ENCODE measurements at regions not wholly inside any gene's neighbourhood (a gene's known extent, or its start where the extent isn't known, plus 50 kb on each side); places are given as distances from the start of the nearest gene placed in this dataset.

DNA sequence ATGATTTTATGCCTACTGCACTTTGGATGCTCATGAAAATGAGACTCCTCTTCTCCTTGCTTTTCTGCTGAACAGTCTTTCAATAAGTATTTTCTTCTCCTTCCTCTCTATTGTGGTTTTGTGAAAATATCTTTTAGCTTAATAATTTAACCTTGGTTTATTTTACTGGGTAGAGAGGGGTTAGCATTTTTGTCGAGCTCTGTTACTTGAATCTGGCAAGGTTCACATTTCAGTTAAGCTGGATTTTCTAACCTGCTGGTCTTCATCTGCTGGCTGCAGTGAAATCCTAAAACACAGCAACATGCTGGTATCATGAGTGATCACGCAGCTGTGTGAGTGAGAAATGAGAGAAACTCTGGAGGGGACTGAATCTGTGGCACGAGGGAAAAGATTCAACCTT, 222.7 kb upstream of the NOX3 start:
- TF ChIP-seq CTCF (IDR thresholded peaks at IDR 0.05) (no peak), POLR2AphosphoS5 (IDR thresholded peaks at IDR 0.05) (no peak), POLR2A (IDR thresholded peaks at IDR 0.05) (no peak)
- Histone ChIP-seq H3K4me3 (no peak overlapping the region), H3K4me1 (no peaks in the 10 kb centered on the region), H3K27me3 (no peaks in the 10 kb centered on the region), H3K36me3 (no peaks in the 10 kb centered on the region), H3K9me3 (no peaks in the 10 kb centered on the region), H3K27ac (no peak overlapping the region)
- intact Hi-C loops (cut with DNase I; ENCODE audit: low total_unique reads), result no loop called here
- no peak for DNase-seq (ENCODE audit: low spot score in 2 of 2)

- DNase-seq (ENCODE audit: low spot score in 2 of 2), result no peak
- Histone ChIP-seq H3K9me3 (no peaks in the 10 kb centered on the region), H3K36me3 (no peaks in the 10 kb centered on the region), H3K4me3 (no peak overlapping the region), H3K27ac (no peak overlapping the region), H3K4me1 (no peaks in the 10 kb centered on the region), H3K27me3 (no peaks in the 10 kb centered on the region)
- TF ChIP-seq CTCF (IDR thresholded peaks at IDR 0.05), result no peak
- no peak for TF ChIP-seq POLR2AphosphoS5 (IDR thresholded peaks at IDR 0.05)
- TF ChIP-seq POLR2A (IDR thresholded peaks at IDR 0.05), result no peak
- intact Hi-C loops (cut with DNase I; ENCODE audit: low total_unique reads), result no loop called here
Measured at GRCh38 chr6:155676346-155676745, 220.7 kb upstream of the NOX3 start.

DNA sequence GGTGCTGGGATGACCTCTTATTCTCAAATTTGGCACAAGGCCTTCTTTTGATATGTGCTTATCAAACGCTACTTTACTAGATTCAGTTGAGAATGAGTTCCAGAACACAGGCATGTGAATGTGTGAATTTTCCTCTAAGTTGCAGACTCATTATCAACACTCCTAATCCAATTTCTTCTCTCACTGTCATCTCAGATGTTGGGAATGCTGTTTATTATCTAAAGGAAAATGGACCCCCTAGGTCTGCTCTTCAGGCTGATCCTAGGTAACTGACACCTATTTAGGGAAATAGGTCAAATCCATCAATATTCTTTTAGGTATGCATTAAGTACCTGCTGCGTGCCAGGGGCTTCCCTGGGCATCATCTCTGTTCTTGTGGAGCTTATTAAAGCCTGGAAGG, 215.0 kb upstream of the NOX3 start:
- no peaks in the 10 kb centered on the region for H3K9me3 ChIP-seq
- no peaks in the 10 kb centered on the region for H3K36me3 ChIP-seq
- no peak overlapping the region for H3K4me3 ChIP-seq
- H3K27ac ChIP-seq, result no peak overlapping the region
- intact Hi-C loops (cut with DNase I; ENCODE audit: low total_unique reads), result no loop called here
- TF ChIP-seq POLR2AphosphoS5 (IDR thresholded peaks at IDR 0.05) (no peak), POLR2A (IDR thresholded peaks at IDR 0.05) (no peak), CTCF (IDR thresholded peaks at IDR 0.05) (no peak)
- no peaks in the 10 kb centered on the region for H3K4me1 ChIP-seq
- DNase-seq (ENCODE audit: low spot score in 2 of 2), result no peak
- no peaks in the 10 kb centered on the region for H3K27me3 ChIP-seq

DNA sequence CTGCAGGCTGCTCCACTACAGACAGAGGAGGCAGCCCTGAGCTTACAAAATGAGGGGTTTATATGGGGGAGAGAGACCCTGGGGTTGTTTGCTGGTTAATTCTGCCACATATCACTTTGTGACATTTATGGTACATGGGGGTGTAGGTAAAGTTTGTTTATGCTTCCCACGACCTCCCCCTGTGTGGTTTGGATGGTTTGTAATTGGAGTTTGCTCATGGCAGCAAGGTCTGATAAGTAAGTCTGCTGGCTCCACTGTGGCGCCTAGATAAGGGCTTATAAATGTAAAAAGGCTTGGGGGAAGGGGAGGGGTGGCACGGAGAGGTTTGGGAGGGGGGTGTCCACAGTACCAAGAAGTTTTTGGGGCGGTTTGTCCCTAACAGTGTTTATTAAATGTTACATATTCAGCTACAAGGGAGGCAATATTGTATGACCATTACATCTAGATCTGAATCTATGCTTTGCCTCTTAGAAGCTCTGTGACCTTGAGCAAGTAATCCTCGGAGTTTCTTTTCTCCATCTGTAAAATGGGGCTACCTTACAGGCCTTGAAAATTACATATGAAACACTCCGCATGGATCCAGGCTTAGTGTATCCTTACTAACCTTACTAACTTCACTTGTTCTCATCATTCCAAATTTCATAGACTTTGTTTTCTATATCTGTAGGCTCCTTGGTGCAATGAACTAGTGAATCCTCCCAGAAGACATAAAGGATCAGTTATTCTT, 204.8 kb upstream of the NOX3 start:
- Histone ChIP-seq H3K36me3 (no peaks in the 10 kb centered on the region), H3K9me3 (no peaks in the 10 kb centered on the region), H3K4me1 (no peaks in the 10 kb centered on the region), H3K27me3 (no peaks in the 10 kb centered on the region), H3K4me3 (no peak overlapping the region), H3K27ac (no peak overlapping the region)
- no peak for TF ChIP-seq CTCF (IDR thresholded peaks at IDR 0.05)
- TF ChIP-seq POLR2A (IDR thresholded peaks at IDR 0.05), result no peak
- TF ChIP-seq POLR2AphosphoS5 (IDR thresholded peaks at IDR 0.05), result no peak
- no peak for DNase-seq (ENCODE audit: low spot score in 2 of 2)
- intact Hi-C loops (cut with DNase I; ENCODE audit: low total_unique reads), result no loop called here

GRCh38 chr6:155656024-155656423, 200.4 kb upstream of the NOX3 start:
- DNase-seq (ENCODE audit: low spot score in 2 of 2), result no peak
- Histone ChIP-seq H3K4me1 (no peaks in the 10 kb centered on the region), H3K4me3 (no peak overlapping the region), H3K27ac (no peak overlapping the region), H3K9me3 (no peaks in the 10 kb centered on the region), H3K36me3 (no peaks in the 10 kb centered on the region), H3K27me3 (no peaks in the 10 kb centered on the region)
- intact Hi-C loops (cut with DNase I; ENCODE audit: low total_unique reads), result no loop called here
- no peak for TF ChIP-seq CTCF (IDR thresholded peaks at IDR 0.05)
- TF ChIP-seq POLR2A (IDR thresholded peaks at IDR 0.05), result no peak
- TF ChIP-seq POLR2AphosphoS5 (IDR thresholded peaks at IDR 0.05), result no peak

Data from breast epithelium (tissue), 4 donors.